ENCODE measurements at regions not wholly inside any gene's neighbourhood (a gene's known extent, or its start where the extent isn't known, plus 50 kb on each side); places are given as distances from the start of the nearest gene placed in this dataset.

DNA sequence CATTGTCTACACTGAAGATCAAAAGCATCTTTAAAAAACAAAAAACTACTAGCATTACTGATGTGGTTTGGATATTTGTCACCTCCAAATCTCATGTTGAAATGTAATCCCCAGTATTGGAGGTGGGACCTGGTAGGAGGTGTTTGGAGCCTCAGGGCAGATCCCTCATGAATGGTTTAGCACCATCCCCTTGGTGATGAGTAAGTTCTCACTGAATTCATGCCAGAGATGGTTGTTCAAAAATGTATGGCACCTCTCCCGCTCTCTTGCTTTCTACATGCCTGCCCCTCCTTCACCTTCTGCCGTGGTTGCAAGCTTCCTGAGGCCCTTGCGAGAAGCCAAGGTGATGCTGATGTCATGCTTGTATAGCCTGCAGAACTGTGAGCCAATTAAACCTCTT, 136.6 kb upstream of the FHIT start:
- TF ChIP-seq, protein P1, sequence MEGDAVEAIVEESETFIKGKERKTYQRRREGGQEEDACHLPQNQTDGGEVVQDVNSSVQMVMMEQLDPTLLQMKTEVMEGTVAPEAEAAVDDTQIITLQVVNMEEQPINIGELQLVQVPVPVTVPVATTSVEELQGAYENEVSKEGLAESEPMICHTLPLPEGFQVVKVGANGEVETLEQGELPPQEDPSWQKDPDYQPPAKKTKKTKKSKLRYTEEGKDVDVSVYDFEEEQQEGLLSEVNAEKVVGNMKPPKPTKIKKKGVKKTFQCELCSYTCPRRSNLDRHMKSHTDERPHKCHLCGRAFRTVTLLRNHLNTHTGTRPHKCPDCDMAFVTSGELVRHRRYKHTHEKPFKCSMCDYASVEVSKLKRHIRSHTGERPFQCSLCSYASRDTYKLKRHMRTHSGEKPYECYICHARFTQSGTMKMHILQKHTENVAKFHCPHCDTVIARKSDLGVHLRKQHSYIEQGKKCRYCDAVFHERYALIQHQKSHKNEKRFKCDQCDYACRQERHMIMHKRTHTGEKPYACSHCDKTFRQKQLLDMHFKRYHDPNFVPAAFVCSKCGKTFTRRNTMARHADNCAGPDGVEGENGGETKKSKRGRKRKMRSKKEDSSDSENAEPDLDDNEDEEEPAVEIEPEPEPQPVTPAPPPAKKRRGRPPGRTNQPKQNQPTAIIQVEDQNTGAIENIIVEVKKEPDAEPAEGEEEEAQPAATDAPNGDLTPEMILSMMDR (IDR thresholded peaks at IDR 0.05) = no peak
- no peak for TF ChIP-seq POLR2A (IDR thresholded peaks at IDR 0.05)

Measured in right lobe of liver (tissue), 4 donors.